Activated CD4-positive, alpha-beta T cell treated with anti-CD3 and anti-CD28 coated beads for 24 hours (primary cell): ENCODE measurements at regions not wholly inside any gene's neighbourhood (a gene's known extent, or its start where the extent isn't known, plus 50 kb on each side); places are given as distances from the start of the nearest gene placed in this dataset.

Experiments used
- DNase-seq, 2 donors: peaks; one replicate each; pipeline ENCODE4 v3.0.0-alpha.2; 2020; ENCODE audit warnings: low read depth in 2 of 2

GRCh38 chr15:77541421-77542181 lies 91.1 kb downstream of the LINGO1 start:
- no peak for DNase-seq

GRCh38 chr15:77540312-77541060 lies 92.2 kb downstream of the LINGO1 start:
- no peak for DNase-seq

GRCh38 chr15:77538793-77539497 lies 93.8 kb downstream of the LINGO1 start:
- DNase-seq = no peak

- no peak for DNase-seq
These were observed 94.7 kb downstream of the LINGO1 start for GRCh38 chr15:77538027-77538451.

GRCh38 chr15:77537006-77537405 lies 95.7 kb downstream of the LINGO1 start:
- DNase-seq = no peak

GRCh38 chr15:77535845-77536244 lies 96.9 kb downstream of the LINGO1 start:
- DNase-seq = no peak
